DMS153 treated with DMSO at 0.1 percent for 48 hours (cell line): ENCODE measurements at regions not wholly inside any gene's neighbourhood (a gene's known extent, or its start where the extent isn't known, plus 50 kb on each side); places are given as distances from the start of the nearest gene placed in this dataset.
"Not testable (repeated sequence)": the region's sequence is repeated elsewhere in the genome, so short reads cannot be mapped to it uniquely, and the experiment has no call there.

Experiments
- DNase-seq: peaks from one replicate; lab custom pipeline; 2025; ENCODE audit not compliant: unreplicated experiment; lab: John Stamatoyannopoulos, UW

- DNase-seq, result no peak
Observed at GRCh38 chr4:148962539-148963290, 520.5 kb upstream of the NR3C2 start.

GRCh38 chr4:148961526-148961925 is 519.3 kb upstream of the NR3C2 start:
- no peak for DNase-seq

- no peak for DNase-seq
Observed at GRCh38 chr4:148958317-148958716, 516.1 kb upstream of the NR3C2 start.

DNA sequence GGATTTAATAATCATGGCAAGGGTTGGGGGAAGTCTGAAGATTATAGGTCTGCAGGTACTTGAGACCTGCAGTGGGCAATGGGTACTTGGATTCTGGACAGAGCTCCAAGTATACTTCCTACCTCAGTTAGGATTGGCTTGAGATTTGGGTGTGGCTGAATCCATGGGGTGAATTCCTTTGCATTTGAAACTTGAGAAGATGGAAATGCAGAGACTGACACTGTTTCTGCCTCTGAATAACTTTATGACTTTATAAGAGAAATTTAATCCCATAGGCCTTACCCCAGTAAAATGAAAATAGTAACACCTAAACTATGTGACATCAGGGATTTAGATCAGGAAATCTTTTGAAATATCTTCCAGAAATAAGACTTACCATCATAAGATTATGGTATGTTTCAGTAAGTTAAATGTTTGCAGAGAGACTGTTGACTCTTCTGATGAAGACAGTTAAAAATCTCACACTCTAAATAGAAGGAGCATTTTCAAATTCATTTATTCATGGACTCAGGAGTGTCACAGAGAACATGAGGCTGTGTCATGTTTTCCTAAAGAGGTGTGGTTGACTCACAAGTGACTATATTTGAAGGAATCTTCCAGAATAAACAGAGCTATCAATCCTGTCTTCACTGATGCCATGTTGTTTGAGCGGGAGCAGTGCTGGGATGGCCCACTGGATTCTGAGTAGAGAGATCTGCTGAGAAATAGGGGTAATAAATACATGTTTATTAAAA is 513.5 kb upstream of the NR3C2 start:
- no peak for DNase-seq

- no peak for DNase-seq
Observed at GRCh38 chr4:148954011-148954749, 512.0 kb upstream of the NR3C2 start.

DNA sequence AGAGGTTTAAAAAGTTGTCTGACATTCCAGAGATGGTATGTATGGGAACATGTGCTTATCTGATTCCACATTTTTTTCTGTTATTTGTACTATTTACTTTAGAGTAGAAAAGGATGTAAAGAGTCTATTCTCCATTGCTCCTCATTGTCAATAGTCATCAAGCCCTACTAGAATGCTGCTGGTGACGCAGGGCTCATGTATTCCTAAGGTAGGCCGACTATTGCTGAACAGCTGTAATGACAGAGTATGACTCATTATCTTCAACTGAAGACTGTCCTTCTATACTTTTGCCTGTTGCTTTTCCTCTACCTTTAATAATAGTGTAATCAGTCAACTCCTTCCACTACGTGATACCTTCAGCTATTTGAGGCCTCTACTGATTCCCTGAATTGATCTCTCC is 509.1 kb upstream of the NR3C2 start:
- DNase-seq, result no peak

- DNase-seq, result no peak
Observed at GRCh38 chr4:148946271-148946670, 504.1 kb upstream of the NR3C2 start.

DNA sequence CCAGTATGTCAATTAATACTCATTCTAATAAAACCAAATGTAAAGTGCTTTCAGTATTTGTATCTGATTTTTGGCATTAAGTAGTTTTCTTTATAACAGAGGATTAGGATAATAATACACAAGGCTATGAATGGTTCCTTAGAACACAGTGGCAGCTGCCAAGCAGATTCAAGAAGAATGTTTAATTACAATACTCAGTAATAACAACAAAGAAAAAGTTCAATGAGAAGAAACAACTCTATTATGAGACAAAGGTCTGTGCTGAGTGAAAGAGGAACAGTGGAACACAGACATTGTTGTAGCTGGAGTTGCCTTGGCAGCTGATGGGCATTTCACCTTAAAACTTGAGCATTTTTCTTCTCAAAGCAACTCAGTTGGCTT is 502.6 kb upstream of the NR3C2 start:
- no peak for DNase-seq

DNA sequence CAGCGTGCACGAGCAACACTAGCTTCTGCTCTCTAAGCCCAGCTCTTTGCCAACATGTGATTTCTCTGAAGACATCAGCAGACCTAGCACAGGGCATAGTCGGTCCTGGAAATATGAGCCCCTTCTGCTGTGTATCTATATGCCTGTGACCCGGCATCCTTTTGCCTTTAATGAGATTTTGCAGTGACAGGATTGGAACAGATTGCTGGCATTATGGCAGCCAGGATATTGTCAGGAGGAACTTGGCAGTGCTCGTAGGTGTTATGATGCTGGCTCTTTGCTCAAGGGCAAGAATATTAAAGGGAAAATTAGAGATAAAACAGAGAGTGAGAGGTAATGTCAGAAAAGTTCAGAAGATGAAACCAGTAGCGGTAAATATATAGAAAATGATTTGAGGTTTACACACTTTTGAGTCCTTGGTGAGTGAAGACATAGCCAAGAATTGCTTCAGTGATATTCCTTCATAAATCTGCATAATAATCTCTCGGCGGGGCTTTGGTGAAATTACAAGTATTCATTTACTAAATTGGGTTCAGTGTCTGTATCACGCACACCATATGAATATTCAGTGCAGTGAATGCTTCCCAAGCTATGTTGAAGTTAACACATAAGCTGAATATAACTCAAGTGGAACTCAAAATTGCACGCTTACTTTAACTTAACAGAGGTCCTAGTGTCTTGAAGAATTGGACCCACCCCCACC is 502.1 kb upstream of the NR3C2 start:
- no peak for DNase-seq

- no peak for DNase-seq
Observed at GRCh38 chr4:148934926-148935578, 492.8 kb upstream of the NR3C2 start.

GRCh38 chr4:148926276-148927260 is 484.4 kb upstream of the NR3C2 start:
- DNase-seq, result no peak

- no peak for DNase-seq
Observed at GRCh38 chr4:148923881-148924280, 481.7 kb upstream of the NR3C2 start.

GRCh38 chr4:148922497-148922896 is 480.3 kb upstream of the NR3C2 start:
- DNase-seq, result no peak

DNA sequence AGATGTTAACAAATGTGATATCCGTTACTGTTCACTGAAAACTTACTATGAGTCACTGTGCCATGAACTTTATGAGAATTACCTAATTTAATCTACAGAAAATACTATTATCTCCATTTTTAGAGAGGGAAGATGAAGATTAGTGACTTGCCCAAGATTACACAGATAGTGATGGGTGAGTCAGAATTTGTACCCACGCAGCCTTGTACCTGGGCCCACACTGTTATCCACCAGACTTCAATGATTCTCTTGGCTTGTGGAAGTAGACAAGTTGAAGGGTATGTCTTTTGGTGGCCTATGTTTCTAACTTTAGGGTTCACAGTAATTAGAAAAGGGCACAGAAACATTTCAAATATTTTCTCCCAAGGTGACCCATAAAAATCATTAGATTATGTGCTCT is 472.5 kb upstream of the NR3C2 start:
- DNase-seq, result no peak

GRCh38 chr4:148914301-148914700 is 472.1 kb upstream of the NR3C2 start:
- no peak for DNase-seq

DNA sequence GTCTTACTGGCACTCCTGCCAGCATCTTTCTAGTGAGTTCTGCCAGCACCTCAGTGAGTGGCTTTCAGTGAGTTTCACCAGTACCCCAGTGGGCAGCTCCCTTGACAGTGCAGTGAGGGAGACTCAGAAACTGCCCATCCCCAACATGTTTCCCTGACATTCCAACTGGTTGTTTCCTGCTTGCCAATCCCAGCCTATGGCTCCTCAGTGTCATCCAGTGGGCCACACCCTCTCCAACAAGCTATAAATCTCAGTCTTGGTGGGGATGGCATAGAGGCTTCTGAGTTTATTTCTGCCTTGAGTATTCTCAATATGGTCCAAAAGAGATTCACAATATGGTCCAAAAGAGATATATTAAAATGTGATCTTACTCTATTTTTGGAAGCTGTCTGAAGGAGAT is 461.2 kb upstream of the NR3C2 start:
- no peak for DNase-seq

DNA sequence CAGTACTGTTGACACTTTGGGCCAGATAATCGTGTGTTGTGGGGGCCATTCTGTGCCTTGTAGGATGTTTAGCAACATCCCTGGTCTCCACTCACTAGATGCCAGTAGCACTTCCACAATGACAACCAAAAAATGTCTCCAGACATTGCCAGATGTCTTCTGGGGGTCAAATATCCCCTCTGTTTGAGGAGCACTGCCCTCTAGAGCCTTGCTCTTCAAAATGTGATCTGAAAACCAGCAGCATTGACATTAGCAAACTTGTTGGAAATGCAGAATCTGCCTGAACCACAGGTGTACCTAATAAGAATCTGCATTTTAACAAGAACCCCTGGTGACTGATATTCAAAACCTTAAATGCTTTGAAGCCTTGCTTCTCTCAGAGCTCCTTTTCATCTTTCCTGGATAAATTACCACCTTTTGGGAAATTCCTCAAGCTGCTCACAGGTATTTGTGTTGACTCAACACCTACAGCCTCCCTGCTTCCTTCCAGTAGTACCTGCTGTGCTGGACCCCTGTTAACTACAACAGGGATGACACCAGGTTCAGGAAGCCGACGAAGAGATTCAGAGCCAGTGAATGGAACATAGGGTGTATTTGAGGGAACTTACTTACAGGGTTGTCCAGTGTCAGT is 459.0 kb upstream of the NR3C2 start:
- no peak for DNase-seq

DNA sequence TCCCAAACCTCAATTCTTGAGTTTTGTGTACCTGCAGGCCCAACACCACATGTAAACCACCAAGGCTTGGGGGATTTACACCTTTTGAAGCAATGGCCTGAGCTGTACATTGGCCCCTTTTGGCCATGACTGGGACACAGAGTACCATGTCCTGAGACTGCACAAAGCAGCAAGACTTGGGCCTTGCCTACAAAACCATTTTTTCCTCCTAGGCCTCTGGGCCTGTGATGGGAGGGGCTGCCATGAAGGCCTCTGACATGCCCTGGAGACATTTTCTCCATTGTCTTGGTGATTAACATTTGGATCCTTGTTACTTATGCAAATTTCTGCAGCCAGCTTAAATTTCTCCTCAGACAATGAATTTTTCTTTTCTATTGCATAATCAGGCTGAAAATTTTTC is 455.9 kb upstream of the NR3C2 start:
- DNase-seq, result not testable (repeated sequence)

DNA sequence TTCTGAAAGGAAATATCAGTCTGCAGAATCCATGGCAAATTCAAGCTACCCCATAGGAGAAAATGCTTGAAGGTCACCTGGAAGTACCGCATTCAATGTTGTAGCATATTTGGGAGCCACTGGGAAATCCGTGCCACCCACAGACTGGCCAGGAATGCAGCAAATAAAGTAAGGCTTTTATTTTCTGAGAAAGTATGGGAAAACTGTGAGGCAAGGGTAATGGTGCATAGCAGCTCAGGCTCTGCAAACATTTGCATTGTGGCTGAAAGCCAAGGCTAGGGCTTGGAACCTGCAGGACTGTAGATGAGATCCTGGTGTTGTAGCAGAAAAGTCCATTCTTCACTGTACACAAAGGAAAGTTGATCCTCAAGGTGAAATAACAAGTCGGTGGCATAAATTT is 450.9 kb upstream of the NR3C2 start:
- DNase-seq, result no peak
